ENCODE measurements at regions not wholly inside any gene's neighbourhood (a gene's known extent, or its start where the extent isn't known, plus 50 kb on each side); places are given as distances from the start of the nearest gene placed in this dataset.

- Histone ChIP-seq H3K27ac (ENCODE audit: insufficient read depth, low read depth, low read length, poor library complexity, severe bottlenecking) (no peak overlapping the region), H3K36me3 (ENCODE audit: control insufficient read depth, insufficient read depth, low read length) (no peaks in the 10 kb centered on the region), H3K4me3 (ENCODE audit: insufficient read depth, low read depth, low read length) (no peak overlapping the region), H3K4me1 (ENCODE audit: control insufficient read depth, insufficient read depth, low read length) (no peaks in the 10 kb centered on the region), H3K9me3 (ENCODE audit: control insufficient read depth, low read length) (no peaks in the 10 kb centered on the region), H3K27me3 (ENCODE audit: control insufficient read depth, insufficient read depth, low read length, poor library complexity, severe bottlenecking) (no peaks in the 10 kb centered on the region)
- 89 to 95% methylated on average over 2 of the region's 2 CpGs for whole genome bisulfite sequencing, 2 experiments
These were observed 942.2 kb downstream of the PCDH17 start for GRCh38 chr13:58573743-58574142.

- no peak overlapping the region for H3K27ac ChIP-seq (ENCODE audit: insufficient read depth, low read depth, low read length, poor library complexity, severe bottlenecking)
- H3K9me3 ChIP-seq (ENCODE audit: control insufficient read depth, low read length) = no peaks in the 10 kb centered on the region
- no peaks in the 10 kb centered on the region for H3K27me3 ChIP-seq (ENCODE audit: control insufficient read depth, insufficient read depth, low read length, poor library complexity, severe bottlenecking)
- H3K4me3 ChIP-seq (ENCODE audit: insufficient read depth, low read depth, low read length) = no peak overlapping the region
- no peaks in the 10 kb centered on the region for H3K4me1 ChIP-seq (ENCODE audit: control insufficient read depth, insufficient read depth, low read length)
- H3K36me3 ChIP-seq (ENCODE audit: control insufficient read depth, insufficient read depth, low read length) = no peaks in the 10 kb centered on the region
These were observed 943.2 kb downstream of the PCDH17 start for GRCh38 chr13:58574791-58575190.

DNA sequence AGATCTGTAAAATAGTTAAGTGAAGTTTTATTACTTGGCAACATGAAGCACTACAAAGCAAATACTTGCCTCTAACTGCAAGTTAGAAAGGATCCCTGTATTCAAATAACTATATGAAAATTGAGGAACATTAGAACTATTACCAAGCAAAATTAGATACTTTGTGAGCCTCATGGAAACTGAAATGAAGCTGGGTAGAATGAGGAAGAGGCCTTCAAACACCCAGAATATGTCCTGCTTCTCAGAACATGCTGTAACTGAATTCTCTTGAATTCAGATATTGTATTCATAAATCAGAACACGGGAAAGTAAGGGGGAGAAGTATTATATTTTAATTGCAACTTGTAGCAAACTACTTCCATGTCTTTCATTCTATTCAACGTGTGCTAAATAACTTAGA, 947.9 kb downstream of the PCDH17 start:
- no peaks in the 10 kb centered on the region for H3K9me3 ChIP-seq (ENCODE audit: control insufficient read depth, low read length)
- H3K27me3 ChIP-seq (ENCODE audit: control insufficient read depth, insufficient read depth, low read length, poor library complexity, severe bottlenecking) = no peaks in the 10 kb centered on the region
- WGBS, 2 experiments = 96% methylated on average over 2 of the region's 2 CpGs; no CpG with 5 or more reads in 1 of the 2 experiments
- no peaks in the 10 kb centered on the region for H3K4me1 ChIP-seq (ENCODE audit: control insufficient read depth, insufficient read depth, low read length)
- no peaks in the 10 kb centered on the region for H3K36me3 ChIP-seq (ENCODE audit: control insufficient read depth, insufficient read depth, low read length)
- no peak overlapping the region for H3K27ac ChIP-seq (ENCODE audit: insufficient read depth, low read depth, low read length, poor library complexity, severe bottlenecking)
- no peak overlapping the region for H3K4me3 ChIP-seq (ENCODE audit: insufficient read depth, low read depth, low read length)

DNA sequence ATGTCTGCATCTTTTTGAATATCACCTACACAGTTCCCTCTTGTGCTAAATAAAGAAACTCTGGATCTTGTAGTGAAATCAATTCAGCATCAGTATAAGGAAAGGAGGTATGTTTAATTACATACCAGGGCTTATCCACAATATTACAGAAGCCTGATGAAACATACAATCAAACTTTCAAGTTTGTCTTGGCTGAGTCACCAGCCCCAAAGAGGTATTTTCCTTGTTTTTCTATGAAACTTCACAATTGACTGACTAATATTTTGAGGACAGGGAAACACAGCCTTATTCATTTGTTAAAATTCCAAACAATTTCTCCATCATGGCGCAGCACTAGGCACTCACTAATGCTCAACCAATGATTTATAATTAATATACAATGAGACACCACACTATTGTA, 952.4 kb downstream of the PCDH17 start:
- H3K36me3 ChIP-seq (ENCODE audit: control insufficient read depth, insufficient read depth, low read length) = no peaks in the 10 kb centered on the region
- H3K9me3 ChIP-seq (ENCODE audit: control insufficient read depth, low read length) = no peaks in the 10 kb centered on the region
- WGBS, 2 experiments = 86% methylated on average over 1 of the region's 1 CpG; no CpG with 5 or more reads in 1 of the 2 experiments
- H3K4me1 ChIP-seq (ENCODE audit: control insufficient read depth, insufficient read depth, low read length) = no peaks in the 10 kb centered on the region
- H3K27me3 ChIP-seq (ENCODE audit: control insufficient read depth, insufficient read depth, low read length, poor library complexity, severe bottlenecking) = no peaks in the 10 kb centered on the region
- H3K4me3 ChIP-seq (ENCODE audit: insufficient read depth, low read depth, low read length) = no peak overlapping the region
- H3K27ac ChIP-seq (ENCODE audit: insufficient read depth, low read depth, low read length, poor library complexity, severe bottlenecking) = no peak overlapping the region

DNA sequence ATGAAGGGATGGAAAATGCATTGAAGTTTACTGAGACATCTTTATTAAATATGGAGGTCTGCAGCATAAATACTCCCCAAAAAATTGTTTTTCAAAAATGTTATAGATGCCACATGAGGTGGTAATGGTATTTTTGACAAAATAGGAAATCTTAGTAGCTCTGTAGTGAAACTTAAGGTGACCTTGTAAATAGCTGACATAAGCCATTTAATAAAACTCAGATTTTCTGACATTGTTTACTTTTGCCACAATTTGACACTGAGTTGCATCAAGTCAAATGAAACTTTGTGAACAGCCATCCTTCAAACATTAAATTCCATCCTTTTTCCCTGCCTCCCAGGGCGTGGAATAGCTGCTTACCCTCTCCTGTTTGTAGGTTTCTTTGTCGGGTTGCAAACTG, 953.1 kb downstream of the PCDH17 start:
- no peaks in the 10 kb centered on the region for H3K4me1 ChIP-seq (ENCODE audit: control insufficient read depth, insufficient read depth, low read length)
- H3K36me3 ChIP-seq (ENCODE audit: control insufficient read depth, insufficient read depth, low read length) = no peaks in the 10 kb centered on the region
- no peaks in the 10 kb centered on the region for H3K27me3 ChIP-seq (ENCODE audit: control insufficient read depth, insufficient read depth, low read length, poor library complexity, severe bottlenecking)
- H3K27ac ChIP-seq (ENCODE audit: insufficient read depth, low read depth, low read length, poor library complexity, severe bottlenecking) = no peak overlapping the region
- WGBS, 2 experiments = 87 to 97% methylated on average over 2 of the region's 2 CpGs
- H3K9me3 ChIP-seq (ENCODE audit: control insufficient read depth, low read length) = no peaks in the 10 kb centered on the region
- no peak overlapping the region for H3K4me3 ChIP-seq (ENCODE audit: insufficient read depth, low read depth, low read length)

DNA sequence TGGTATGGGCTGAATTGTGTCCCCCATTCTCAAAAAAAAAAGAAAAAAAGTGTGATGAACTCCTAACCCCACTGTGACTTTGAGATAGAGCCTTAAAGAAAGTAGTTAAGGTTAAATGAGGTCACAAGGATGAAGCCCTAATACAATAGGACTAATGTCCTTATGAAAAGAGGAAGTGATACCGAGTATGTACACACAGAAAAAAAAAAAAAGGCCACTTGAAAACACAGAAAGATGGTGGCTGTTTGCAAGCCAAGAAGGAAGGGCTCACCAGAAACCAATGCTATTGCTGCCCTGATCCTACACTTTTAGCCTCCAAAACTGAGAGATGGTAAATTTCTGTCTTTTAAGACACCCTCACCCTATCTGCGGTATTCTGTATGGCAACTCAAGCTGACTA, 955.6 kb downstream of the PCDH17 start:
- no peaks in the 10 kb centered on the region for H3K36me3 ChIP-seq (ENCODE audit: control insufficient read depth, insufficient read depth, low read length)
- H3K4me3 ChIP-seq (ENCODE audit: insufficient read depth, low read depth, low read length) = no peak overlapping the region
- H3K4me1 ChIP-seq (ENCODE audit: control insufficient read depth, insufficient read depth, low read length) = no peaks in the 10 kb centered on the region
- 90 to 93% methylated on average over 1 to 2 of the region's 2 CpGs for WGBS, 2 experiments
- H3K9me3 ChIP-seq (ENCODE audit: control insufficient read depth, low read length) = no peaks in the 10 kb centered on the region
- no peaks in the 10 kb centered on the region for H3K27me3 ChIP-seq (ENCODE audit: control insufficient read depth, insufficient read depth, low read length, poor library complexity, severe bottlenecking)
- no peak overlapping the region for H3K27ac ChIP-seq (ENCODE audit: insufficient read depth, low read depth, low read length, poor library complexity, severe bottlenecking)

GRCh38 chr13:58592052-58592451, 960.5 kb downstream of the PCDH17 start:
- no peaks in the 10 kb centered on the region for H3K36me3 ChIP-seq (ENCODE audit: control insufficient read depth, insufficient read depth, low read length)
- no peak overlapping the region for H3K27ac ChIP-seq (ENCODE audit: insufficient read depth, low read depth, low read length, poor library complexity, severe bottlenecking)
- no peaks in the 10 kb centered on the region for H3K9me3 ChIP-seq (ENCODE audit: control insufficient read depth, low read length)
- H3K4me1 ChIP-seq (ENCODE audit: control insufficient read depth, insufficient read depth, low read length) = no peaks in the 10 kb centered on the region
- H3K27me3 ChIP-seq (ENCODE audit: control insufficient read depth, insufficient read depth, low read length, poor library complexity, severe bottlenecking) = no peaks in the 10 kb centered on the region
- H3K4me3 ChIP-seq (ENCODE audit: insufficient read depth, low read depth, low read length) = no peak overlapping the region

DNA sequence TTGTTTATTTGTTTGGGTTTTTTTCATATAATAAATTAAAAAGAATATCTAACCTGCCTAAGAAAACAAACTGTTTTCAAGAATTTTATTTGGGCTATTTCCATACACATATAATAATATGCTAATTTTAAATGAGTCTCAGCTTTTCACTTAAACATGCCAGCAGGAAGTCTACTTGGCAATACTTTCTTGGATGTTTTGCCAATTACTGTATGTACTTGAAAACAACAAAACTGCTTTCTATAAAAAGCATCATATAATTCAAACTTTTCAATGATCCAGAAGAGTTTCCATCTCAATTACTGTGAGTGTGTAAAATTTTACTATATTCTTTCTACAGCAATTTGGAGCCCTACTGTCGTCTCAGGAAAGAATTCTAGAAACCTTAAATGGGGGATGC, 961.2 kb downstream of the PCDH17 start:
- WGBS, 2 experiments = 93% methylated on average over 1 of the region's 1 CpG; no CpG with 5 or more reads in 1 of the 2 experiments
- Histone ChIP-seq H3K9me3 (ENCODE audit: control insufficient read depth, low read length) (no peaks in the 10 kb centered on the region), H3K4me3 (ENCODE audit: insufficient read depth, low read depth, low read length) (no peak overlapping the region), H3K27me3 (ENCODE audit: control insufficient read depth, insufficient read depth, low read length, poor library complexity, severe bottlenecking) (no peaks in the 10 kb centered on the region), H3K27ac (ENCODE audit: insufficient read depth, low read depth, low read length, poor library complexity, severe bottlenecking) (no peak overlapping the region), H3K4me1 (ENCODE audit: control insufficient read depth, insufficient read depth, low read length) (no peaks in the 10 kb centered on the region), H3K36me3 (ENCODE audit: control insufficient read depth, insufficient read depth, low read length) (no peaks in the 10 kb centered on the region)

DNA sequence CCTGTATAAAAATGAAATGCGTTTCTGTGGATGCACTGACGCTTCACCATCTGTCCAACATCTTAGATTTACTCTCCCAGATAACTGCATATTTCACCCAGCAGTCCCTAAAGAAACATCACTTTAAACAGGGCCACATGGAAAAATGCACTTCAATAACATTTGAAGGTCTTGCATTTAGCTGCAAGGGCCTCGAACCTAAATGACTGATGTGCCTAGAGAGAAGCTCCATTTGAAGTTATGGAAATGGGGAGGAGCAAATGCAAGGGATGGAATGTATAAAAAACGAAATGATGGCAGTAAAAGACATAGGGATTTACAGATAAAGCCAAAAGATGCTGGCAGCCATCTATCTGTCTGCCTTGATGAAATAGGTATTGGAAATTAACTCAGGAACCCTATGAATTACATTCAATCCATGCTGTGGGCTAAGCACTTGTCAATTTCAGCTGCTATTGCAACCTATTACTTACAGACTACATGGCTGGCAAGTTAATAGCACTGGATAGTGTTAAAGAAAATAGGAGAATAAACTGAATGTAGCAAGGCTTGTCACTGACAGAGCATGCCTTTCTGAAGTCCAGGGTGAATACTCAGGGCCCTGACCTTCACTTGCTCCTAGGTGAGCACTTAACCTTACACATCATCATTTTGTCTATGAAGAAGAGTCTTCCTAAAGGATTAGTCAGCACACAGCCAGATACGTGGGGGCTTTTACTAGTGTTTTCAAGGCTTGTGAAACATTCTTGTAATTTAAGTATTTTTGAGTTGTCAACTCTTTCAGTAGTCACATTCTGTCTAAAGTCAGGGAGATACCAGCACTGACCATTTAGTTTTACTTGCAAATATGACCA, 963.4 kb downstream of the PCDH17 start:
- Histone ChIP-seq H3K4me1 (ENCODE audit: control insufficient read depth, insufficient read depth, low read length) (no peaks in the 10 kb centered on the region), H3K27ac (ENCODE audit: insufficient read depth, low read depth, low read length, poor library complexity, severe bottlenecking) (no peak overlapping the region), H3K36me3 (ENCODE audit: control insufficient read depth, insufficient read depth, low read length) (no peaks in the 10 kb centered on the region), H3K4me3 (ENCODE audit: insufficient read depth, low read depth, low read length) (no peak overlapping the region), H3K27me3 (ENCODE audit: control insufficient read depth, insufficient read depth, low read length, poor library complexity, severe bottlenecking) (no peaks in the 10 kb centered on the region), H3K9me3 (ENCODE audit: control insufficient read depth, low read length) (no peaks in the 10 kb centered on the region)
- 68 to 74% methylated on average over 5 of the region's 5 CpGs for WGBS, 2 experiments

DNA sequence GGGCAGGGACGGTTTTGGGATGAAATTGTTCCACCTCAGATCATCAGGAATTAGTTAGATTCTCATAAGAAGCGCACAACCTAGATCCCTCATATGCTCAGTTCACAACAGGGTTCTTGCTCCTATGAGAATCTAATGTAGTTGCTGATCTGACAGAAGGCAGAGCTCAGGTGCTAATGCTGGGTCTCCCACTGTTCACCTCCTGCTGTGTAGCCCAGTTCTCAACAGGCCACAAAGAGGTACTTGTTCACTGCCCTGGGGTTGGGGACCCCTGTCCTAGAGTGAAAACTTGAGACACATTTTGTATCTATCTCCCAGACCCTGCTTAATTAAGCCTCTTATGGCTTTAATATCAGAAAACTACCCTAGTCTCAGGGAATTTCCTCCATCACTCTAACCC, 966.0 kb downstream of the PCDH17 start:
- no peak overlapping the region for H3K4me3 ChIP-seq (ENCODE audit: insufficient read depth, low read depth, low read length)
- no peaks in the 10 kb centered on the region for H3K4me1 ChIP-seq (ENCODE audit: control insufficient read depth, insufficient read depth, low read length)
- no peaks in the 10 kb centered on the region for H3K9me3 ChIP-seq (ENCODE audit: control insufficient read depth, low read length)
- no peak overlapping the region for H3K27ac ChIP-seq (ENCODE audit: insufficient read depth, low read depth, low read length, poor library complexity, severe bottlenecking)
- H3K27me3 ChIP-seq (ENCODE audit: control insufficient read depth, insufficient read depth, low read length, poor library complexity, severe bottlenecking) = no peaks in the 10 kb centered on the region
- WGBS, 2 experiments = 93 to 94% methylated on average over 2 of the region's 2 CpGs
- no peaks in the 10 kb centered on the region for H3K36me3 ChIP-seq (ENCODE audit: control insufficient read depth, insufficient read depth, low read length)

All from ectodermal cell (in vitro differentiated cells).